Tibial nerve (tissue), 4 donors: ENCODE measurements at regions not wholly inside any gene's neighbourhood (a gene's known extent, or its start where the extent isn't known, plus 50 kb on each side); places are given as distances from the start of the nearest gene placed in this dataset.

Experiments used
- DNase-seq, 2 donors: peaks; one replicate each; pipeline ENCODE4 v3.0.0-alpha.2; 2019; ENCODE audit warnings: low spot score in 2 of 2
- H3K27ac ChIP-seq, 4 donors: fragments of 200-600 bp; sonication (generic) in 3 of 4; one replicate each; pipeline ENCODE4 v1.5.1; 2017 to 2019; ENCODE audit warnings: mild to moderate bottlenecking in 1 of 4
- H3K27me3 ChIP-seq, 2 donors: fragments of 200-600 bp; sonication (generic) in 1 of 2; one replicate each; pipeline versions ENCODE4 v1.5.1 to v1.6.0; 2017 to 2019
- H3K36me3 ChIP-seq, 3 donors: fragments of 200-600 bp; sonication (generic); one replicate each; pipeline ENCODE4 v1.5.1; 2018 to 2019
- H3K4me1 ChIP-seq, 4 donors: fragments of 200-600 bp; sonication (generic) in 3 of 4; one replicate each; pipeline ENCODE4 v1.5.1; 2017 to 2019
- H3K4me3 ChIP-seq, 4 donors: fragments of 200-600 bp; sonication (generic) in 3 of 4; one replicate each; pipeline ENCODE4 v1.5.1; 2017 to 2019; ENCODE audit warnings: mild to moderate bottlenecking in 1 of 4, moderate library complexity in 1 of 4
- H3K9me3 ChIP-seq, 4 donors: fragments of 200-600 bp; sonication (generic) in 3 of 4; one replicate each; pipeline ENCODE4 v1.5.1; 2017 to 2019
- EP300 ChIP-seq, 2 donors: sonication (generic); formaldehyde crosslinking; IDR thresholded peaks; one replicate each; pipeline ENCODE4 v1.6.1; 2017; ENCODE audit warnings: antibody characterized with exemption in 2 of 2, mild to moderate bottlenecking in 1 of 2
- POLR2A ChIP-seq, 2 donors: fragments of 450-650 bp; IDR thresholded peaks; one replicate each; pipeline ENCODE4 v1.6.1; 2017; ENCODE audit warnings: antibody characterized with exemption in 2 of 2, mild to moderate bottlenecking in 2 of 2, moderate library complexity in 2 of 2
- WGBS, 2 donors: methylation state at CpG; one replicate each; pipeline ENCODE4 v1.1.5; 2018; 5-methylcytosine and 5-hydroxymethylcytosine counted together
- TF ChIP-seq, protein P1 (sequence below), 5 experiments: fragments of 200-600 bp in 3 of 5; fragments of 450-650 bp in 2 of 5; sonication (generic) in 3 of 5; IDR thresholded peaks; one replicate each; pipeline ENCODE4 v1.5.1; 2016 to 2019; ENCODE audit warnings: antibody characterized with exemption in 5 of 5, mild to moderate bottlenecking in 3 of 5, moderate library complexity in 2 of 5

DNA sequence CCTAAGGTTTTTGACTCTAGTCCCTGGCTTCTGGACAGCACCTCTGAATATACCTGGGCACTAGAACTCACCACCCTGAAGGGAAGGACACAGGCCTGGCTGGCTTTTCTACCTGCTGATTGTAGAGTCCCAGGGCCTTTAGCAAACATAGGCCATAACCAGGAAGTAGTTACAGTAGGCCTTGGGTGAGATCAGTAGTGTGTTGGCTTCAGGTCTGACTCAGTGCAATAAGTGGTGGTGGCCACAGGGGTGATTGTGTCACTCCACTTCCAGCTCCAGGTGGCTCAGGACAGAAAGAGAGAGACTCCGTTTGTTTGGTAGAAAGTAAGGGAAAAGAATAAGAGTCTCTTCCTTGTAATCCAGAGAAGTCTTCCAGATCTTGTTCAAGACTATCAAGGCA is 101.7 kb upstream of the LGALSL start:
- TF ChIP-seq EP300 (IDR thresholded peaks at IDR 0.05) (no peak), POLR2A (IDR thresholded peaks at IDR 0.05) (no peak)
- TF ChIP-seq, protein P1, sequence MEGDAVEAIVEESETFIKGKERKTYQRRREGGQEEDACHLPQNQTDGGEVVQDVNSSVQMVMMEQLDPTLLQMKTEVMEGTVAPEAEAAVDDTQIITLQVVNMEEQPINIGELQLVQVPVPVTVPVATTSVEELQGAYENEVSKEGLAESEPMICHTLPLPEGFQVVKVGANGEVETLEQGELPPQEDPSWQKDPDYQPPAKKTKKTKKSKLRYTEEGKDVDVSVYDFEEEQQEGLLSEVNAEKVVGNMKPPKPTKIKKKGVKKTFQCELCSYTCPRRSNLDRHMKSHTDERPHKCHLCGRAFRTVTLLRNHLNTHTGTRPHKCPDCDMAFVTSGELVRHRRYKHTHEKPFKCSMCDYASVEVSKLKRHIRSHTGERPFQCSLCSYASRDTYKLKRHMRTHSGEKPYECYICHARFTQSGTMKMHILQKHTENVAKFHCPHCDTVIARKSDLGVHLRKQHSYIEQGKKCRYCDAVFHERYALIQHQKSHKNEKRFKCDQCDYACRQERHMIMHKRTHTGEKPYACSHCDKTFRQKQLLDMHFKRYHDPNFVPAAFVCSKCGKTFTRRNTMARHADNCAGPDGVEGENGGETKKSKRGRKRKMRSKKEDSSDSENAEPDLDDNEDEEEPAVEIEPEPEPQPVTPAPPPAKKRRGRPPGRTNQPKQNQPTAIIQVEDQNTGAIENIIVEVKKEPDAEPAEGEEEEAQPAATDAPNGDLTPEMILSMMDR (IDR thresholded peaks at IDR 0.05), result no peak
- 96 to 100% methylated on average over 1 of the region's 1 CpG for WGBS, 2 donors
- no peaks in the 10 kb centered on the region for H3K27me3 ChIP-seq
- H3K9me3 ChIP-seq, result peaks cover 0 to 16% (median 0%) of the 10 kb centered on the region in 4 donors
- H3K4me3 ChIP-seq, result no peak overlapping the region
- no peaks in the 10 kb centered on the region for H3K4me1 ChIP-seq
- DNase-seq, result no peak
- no peaks in the 10 kb centered on the region for H3K36me3 ChIP-seq
- no peak overlapping the region for H3K27ac ChIP-seq

DNA sequence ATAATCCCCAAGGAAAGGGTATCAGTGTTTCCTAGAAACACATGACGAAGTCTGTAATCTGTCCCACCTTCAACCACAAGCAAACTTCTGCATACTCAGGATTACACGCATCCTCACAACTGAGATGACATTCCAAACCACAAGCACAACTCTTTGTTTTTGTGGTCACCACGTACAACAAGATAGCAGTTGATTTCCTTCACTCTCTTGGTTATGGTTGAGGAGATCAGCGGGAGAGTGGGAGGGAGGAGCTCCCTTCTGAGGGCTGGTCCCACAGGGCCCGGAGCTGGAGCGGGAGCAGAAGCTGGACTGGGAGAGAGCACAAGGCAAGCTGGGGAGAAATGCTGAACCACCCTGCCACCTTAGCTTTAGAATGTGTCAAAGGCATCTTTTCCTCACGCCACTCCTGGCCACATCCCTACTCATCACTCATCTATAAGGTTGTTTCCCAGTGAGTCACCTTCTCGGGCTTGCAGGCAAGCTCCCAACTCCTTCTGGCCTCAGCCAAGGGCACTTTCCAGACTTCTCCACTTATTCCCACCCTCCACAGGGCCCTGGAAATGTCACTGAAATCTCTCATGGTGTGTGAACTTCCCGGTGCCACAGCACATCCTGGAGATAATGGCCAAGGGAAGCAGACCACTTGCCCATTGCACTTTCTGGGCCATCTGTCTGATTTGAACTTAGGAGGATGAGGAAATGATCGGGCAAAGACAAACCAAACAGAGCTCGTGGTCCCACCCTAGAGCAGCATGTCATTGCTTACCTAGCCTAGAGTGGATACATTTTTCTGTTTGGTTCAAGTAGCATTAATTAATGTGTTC is 98.9 kb upstream of the LGALSL start:
- TF ChIP-seq EP300 (IDR thresholded peaks at IDR 0.05) (no peak), POLR2A (IDR thresholded peaks at IDR 0.05) (no peak)
- TF ChIP-seq, protein P1 (IDR thresholded peaks at IDR 0.05), result no peak
- WGBS, 2 donors, result 72 to 75% methylated on average over 11 of the region's 11 CpGs
- Histone ChIP-seq H3K4me3 (no peak overlapping the region), H3K36me3 (no peaks in the 10 kb centered on the region), H3K4me1 (peaks cover 0 to 6% (median 3%) of the 10 kb centered on the region in 4 donors), H3K27me3 (no peaks in the 10 kb centered on the region), H3K9me3 (peaks cover 0 to 16% (median 0%) of the 10 kb centered on the region in 4 donors), H3K27ac (no peak overlapping the region)
- DNase-seq, result no peak

DNA sequence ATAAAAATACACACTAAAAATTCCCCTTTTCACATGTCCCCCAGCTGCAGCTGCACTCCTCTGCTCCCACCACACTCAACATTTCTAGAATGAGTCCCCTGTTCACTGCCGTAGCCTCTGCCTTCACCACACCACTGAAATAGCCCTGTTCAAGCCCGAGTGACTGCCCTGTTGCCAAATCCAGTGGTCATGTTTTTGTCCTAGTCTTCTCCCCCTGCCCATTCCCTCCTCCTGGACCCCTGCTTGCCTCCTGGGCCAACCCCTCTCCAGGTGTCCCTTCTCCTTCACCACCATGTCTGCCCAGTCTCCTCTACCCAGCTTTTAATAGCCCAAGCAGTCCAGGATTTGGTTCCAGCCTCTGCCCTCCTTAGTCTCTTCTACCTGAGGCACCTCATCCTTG is 97.1 kb upstream of the LGALSL start:
- DNase-seq, result no peak
- H3K4me3 ChIP-seq, result no peak overlapping the region
- H3K4me1 ChIP-seq, result peaks cover 0 to 12% (median 3%) of the 10 kb centered on the region in 4 donors
- TF ChIP-seq EP300 (IDR thresholded peaks at IDR 0.05) (no peak), POLR2A (IDR thresholded peaks at IDR 0.05) (no peak)
- TF ChIP-seq, protein P1 (IDR thresholded peaks at IDR 0.05), result no peak
- no peaks in the 10 kb centered on the region for H3K27me3 ChIP-seq
- H3K27ac ChIP-seq, result no peak overlapping the region
- 77 to 87% methylated on average over 2 of the region's 2 CpGs for WGBS, 2 donors
- H3K9me3 ChIP-seq, result peaks cover 0 to 16% (median 0%) of the 10 kb centered on the region in 4 donors
- no peaks in the 10 kb centered on the region for H3K36me3 ChIP-seq

DNA sequence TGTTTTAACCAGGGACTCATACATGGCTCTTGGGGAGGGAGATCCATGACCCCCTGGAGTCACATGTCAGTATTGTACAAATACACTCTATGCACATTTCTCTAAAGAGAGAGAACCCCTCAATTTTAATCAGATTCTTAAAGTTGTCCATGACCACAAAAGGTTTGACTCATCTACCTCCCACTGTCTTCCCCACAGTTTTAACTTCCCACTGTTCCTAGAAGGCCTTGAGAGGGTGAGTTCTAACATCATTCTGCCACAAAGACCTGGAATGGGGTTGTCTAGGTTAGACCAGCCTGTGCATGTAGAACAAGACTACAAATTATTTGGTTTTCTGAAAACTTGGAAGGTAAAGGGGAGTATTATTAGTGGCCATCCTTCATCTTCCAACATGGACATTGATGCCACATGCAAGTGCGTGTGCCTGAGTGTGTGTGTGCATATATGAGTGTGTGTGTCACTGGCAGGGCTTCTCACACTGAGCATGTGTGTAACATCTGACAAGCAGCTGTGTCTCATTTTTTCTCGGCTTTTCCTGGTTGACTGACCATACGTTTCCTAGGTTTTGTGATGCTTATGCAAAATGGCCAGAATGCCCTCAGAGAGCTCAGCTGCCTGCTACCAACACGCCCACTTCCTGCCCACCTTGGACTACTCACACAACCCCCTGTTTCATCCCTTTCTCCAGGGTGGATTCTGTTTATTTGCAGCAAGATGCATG is 94.6 kb upstream of the LGALSL start:
- H3K4me1 ChIP-seq, result peaks cover 0 to 12% (median 3%) of the 10 kb centered on the region in 4 donors
- WGBS, 2 donors, result 63 to 69% methylated on average over 4 of the region's 4 CpGs
- DNase-seq, result no peak
- no peaks in the 10 kb centered on the region for H3K36me3 ChIP-seq
- H3K27ac ChIP-seq, result peak overlapping the region in 1 of 4 donors; percentile 33
- H3K9me3 ChIP-seq, result no peaks in the 10 kb centered on the region
- no peak overlapping the region for H3K4me3 ChIP-seq
- no peak for TF ChIP-seq POLR2A (IDR thresholded peaks at IDR 0.05)
- TF ChIP-seq, protein P1 (IDR thresholded peaks at IDR 0.05), result no peak
- TF ChIP-seq EP300 (IDR thresholded peaks at IDR 0.05), result no peak
- H3K27me3 ChIP-seq, result no peaks in the 10 kb centered on the region
